ENCODE measurements at regions not wholly inside any gene's neighbourhood (a gene's known extent, or its start where the extent isn't known, plus 50 kb on each side); places are given as distances from the start of the nearest gene placed in this dataset.
"Not testable (repeated sequence)": the region's sequence is repeated elsewhere in the genome, so short reads cannot be mapped to it uniquely, and the experiment has no call there.

DNA sequence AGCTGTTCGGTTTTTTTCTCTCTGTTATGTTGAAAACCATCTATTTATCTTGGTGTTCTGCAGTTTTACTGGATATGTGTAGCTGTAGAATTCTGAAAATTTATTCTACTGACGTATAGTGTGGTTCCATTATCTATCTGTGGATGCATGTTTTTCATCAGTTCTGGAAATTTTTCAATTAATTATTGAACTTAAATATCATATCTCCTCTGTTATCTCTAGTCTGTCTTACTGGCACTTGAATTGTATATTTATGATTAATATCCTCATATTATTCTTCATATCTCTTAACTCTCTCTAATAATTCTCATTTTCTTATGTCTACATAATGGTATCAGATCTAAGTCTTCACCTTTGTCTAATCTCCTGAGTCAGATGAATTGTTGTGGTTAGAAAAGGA is 501.7 kb downstream of the STK39 start:
- DNase-seq: no peak

DNA sequence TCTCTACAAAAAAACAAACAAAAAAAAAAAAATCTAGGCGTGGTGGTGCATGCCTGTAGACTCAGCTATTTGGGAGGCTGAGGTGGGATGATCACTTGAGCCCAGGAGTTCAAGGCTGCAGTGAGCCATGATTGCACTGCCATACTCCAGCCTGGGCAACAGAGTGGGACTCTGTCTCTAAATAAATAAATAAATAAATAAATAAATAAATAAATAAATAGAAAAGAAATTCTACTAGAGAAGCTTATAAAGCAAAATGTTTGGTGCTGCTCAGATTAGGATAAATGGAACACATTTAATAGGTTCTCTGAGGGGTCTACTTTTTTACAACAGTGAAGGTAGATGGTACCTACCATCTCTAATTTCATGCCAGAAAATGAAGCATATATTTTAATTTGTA is 507.5 kb downstream of the STK39 start:
- DNase-seq: not testable (repeated sequence)

DNA sequence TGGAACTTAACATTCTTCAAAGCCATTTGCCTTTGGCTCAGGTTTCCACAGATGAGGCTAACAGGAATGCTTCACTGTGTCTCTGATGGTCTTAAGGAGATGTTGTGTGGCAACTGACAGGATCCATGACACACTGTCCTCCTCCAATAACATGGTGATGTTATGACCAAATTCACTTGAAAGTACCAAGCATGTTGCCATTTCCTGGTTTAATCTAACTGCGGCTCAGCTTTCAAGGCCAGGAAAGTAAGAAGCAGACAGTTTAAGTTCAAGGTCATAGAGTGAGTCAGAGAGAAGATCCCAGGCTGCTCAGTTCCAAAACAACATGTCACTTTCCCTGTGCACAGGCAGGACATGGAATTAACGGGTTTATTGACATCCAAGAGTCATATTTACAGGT is 513.6 kb downstream of the STK39 start:
- DNase-seq: no peak

DNA sequence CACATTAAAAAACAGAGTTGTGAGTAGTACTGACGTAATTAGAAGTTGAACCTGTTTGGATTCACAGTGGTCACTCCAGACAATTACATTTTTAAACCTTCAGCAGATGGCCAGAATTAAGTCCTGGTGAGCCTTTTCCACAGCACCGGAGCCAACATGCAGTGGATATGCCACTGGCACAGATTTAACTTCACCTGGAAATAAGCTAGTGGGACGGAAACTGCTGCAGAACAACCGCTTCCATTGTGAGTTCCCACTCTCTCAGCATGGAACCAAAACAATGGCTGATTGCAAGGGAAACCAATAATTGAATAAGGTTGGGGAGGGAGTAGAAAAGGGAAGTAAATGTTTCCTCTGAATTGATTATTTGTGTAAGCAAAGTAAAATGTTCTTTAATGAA is 515.1 kb downstream of the STK39 start:
- DNase-seq: no peak

DNA sequence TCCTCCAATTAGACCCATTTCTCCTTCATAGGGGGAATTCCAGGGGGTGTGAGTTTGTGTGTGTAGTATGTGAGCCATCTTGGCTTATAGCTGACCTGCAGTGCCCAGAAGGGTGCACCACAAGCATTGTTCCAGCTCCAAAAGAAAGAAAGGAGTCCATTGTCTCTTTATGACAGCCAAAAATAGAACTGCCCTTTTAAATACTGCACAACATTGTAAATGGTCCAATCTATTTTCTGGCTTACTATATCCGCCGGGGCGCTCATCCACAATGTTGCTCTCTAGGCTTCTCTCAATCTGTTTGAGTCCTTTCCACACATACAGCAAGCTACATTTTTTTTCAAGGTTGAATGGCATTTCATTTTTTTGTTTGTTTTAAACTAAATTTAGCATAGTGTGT is 517.5 kb downstream of the STK39 start:
- no peak for DNase-seq

DNA sequence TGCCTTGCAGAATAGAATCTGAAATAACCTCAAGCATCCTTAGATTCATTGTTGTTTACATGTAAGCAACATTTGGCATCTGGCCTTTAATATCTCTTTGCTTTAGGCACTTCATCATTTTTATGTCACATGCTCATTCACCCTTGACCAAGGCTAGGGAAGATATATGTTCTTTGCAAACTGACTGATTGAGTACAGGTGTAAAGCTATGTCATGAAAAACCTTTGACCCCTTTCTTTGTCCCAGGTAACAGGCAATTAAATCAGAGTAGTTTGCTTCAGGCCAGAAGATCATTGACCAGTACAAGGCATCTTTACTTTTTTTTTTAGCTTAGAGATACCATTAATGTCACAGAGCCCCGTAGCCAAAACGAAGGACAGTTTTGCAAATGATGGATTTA is 520.6 kb downstream of the STK39 start:
- DNase-seq: no peak

DNA sequence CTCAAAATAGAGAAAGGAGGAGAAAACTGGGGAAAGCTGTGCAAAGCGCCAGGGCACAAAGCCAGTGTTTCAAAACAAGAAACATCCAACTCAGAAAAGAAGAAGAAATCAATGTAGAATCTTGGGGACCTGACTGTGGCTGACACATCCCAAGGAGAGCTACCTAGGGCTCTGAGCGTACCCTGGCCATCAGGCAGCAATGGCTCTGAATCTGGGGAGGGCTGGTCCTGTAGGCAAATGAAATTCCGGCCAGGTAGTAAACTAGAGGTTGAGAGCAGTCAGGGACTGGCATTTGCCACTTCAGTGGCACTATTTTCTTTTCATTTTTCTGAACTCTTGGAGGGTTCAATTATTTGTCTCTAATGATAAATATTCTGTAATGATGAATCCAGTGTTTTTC is 525.8 kb downstream of the STK39 start:
- no peak for DNase-seq

DNA sequence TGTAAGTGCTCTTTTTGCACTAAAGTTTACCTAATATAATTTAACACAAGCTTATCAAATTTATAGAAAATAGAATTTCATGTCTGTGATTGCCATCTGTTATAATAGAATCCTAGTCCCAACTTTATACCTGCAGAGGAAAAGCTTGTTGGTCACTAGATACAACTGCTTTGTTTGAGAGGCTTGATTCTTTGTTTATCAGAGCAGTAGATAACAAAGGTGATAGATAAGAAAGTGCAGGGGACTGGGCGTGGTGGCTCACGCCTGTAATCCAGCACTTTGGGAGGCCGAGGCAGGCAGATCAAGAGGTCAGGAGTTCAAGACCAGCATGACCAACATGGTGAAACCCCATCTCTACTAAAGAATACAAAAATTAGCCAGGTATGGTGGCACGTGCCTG is 528.0 kb downstream of the STK39 start:
- DNase-seq: no peak

DNA sequence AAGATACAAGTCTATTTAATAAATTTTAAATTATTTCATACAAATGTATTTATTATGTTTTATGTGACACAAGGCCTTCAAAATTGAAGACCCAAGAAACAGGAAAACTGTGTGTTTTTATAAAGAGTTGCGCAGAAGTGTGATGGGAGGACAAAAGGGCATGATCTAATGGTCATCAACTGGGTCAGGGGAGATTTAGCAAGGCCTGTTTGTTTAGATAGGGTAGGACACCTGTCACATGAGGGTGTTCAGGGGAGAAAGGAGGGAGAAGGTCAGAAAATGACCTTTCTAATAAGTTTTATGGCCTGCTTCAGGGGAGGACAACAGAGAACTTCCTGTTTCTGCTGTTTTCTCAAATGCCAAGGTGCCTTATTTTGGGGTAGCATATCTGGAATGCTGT is 528.8 kb downstream of the STK39 start:
- no peak for DNase-seq

DNA sequence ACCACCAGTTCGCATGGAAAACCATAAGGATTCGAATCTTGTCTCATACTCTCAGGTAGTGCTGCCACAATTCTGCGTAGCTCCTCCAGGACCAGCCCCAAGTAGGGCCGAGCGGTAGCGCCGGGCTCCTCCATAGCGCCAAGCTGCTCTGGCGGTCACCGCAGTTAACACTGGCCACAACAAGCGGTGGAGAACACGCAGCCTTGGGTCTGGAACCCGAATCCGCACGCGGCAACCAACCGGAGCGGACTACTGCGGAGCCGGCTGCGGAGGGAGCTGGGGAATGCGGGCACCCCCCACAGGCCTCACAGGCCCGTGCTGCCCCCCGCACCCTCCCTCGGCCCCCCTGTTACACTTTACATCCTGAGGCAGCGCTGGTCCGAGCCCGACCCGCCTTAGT is 531.5 kb downstream of the STK39 start:
- no peak for DNase-seq

DNA sequence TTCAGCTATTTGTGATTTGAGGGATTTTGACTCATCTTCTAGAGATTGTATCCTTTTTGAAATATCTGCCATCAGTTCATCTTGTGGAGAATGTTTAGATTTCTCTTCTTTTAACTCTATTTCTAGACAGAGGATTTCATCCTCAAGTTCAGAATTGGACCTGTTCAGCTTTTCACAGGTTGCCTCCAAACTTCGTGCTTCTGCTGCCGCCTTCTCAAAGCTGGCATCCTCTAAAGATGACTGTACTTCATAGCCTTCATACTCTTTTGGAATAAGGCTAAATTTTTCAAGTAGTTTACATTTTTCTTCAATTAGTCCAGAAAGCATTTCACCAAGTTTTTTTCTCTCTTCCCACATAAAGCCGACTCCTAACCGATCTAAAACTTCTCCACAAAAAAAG is 531.9 kb downstream of the STK39 start:
- DNase-seq: not testable (repeated sequence)

DNA sequence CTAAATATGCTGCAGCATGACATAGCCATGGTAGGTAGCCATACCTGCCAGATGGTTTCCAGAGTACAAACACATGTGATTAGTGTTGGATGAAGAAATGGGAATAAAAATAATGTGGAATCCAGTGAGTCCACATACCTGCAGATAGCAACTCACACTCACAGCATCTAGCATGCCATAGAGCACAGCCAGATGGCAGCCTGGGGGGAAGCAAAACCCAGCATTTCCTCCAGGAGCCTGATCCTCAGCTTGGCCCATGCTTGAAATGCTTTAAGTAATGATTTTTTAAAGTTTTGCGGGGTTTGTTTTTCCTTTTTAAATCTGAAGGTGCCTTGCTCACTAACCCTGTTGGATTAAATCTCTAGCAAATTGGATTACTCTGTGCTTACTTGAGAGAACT is 535.1 kb downstream of the STK39 start:
- DNase-seq: no peak

DNA sequence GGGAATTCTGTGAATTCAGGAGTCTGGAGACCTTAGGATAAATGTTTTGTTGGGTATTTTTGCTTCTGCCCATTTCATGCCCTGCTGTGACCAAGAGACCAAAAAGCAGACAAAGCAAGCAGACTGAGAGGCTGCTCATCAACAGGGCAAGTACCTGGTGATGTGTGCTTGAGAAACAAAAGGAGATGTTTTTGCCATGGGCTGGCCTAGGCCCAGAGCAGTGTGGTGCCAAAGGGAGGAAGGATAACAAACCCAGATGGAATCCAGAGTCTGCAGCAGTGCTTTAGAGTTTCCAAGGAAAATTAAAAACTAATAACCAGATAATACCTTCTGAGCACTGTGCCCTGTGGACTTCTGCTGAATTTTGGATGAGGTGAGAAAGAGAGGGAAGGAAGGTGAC is 538.4 kb downstream of the STK39 start:
- no peak for DNase-seq

DNA sequence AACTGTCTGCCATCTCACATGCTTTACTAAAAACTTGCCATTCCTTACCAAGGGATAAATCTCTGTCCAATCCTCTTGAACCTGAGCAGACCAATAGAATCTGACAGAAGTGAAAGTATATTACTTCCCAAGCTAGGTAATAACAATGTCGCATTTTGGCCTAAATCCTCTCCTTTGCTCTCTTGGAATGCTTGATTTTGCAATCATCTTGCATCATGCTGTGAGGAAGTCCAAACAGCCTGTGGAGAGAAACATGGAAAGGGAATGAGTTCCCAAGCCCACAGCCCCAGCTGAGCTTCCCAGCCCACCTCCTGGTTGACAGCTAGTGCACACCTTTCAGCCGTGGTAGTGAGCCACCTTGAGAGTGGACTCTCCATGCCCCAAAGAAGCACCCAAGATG is 540.6 kb downstream of the STK39 start:
- DNase-seq: no peak

DNA sequence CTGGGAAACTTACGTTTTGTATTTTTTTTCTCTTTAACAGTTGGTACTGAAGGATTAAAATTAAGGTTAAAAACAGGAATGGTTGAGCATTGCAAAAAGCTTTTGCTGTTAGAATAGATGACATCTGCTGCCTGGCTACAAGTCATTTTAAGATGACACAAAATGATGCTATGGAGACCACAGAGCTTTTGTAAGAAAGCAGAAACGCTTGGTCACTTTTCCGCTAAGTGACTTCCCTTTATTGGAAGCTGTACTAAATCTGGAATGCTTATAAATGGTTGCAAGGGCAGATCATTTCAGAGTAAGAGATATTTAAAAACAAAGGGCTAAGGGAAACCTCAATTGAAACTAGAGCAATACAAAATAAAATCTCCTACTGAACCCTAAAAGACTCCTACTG is 544.0 kb downstream of the STK39 start:
- DNase-seq: no peak

DNA sequence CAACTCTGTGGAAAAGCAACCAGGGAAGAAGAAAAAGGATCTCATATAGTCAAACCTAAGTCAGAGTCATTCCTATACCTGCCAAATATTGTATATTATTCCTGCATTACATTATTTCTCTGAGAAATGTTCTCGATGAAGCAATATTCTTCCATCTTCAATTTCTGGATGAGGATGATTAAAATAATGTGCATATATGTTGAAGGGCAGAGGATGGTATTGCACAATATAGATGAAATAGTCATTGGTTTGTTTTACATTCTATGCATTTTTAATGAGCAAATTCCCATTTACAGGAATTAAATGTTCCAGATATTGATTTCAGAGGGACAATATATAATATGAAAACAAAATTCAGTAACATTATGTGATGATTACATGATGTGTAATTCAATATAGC is 545.2 kb downstream of the STK39 start:
- no peak for DNase-seq

DNA sequence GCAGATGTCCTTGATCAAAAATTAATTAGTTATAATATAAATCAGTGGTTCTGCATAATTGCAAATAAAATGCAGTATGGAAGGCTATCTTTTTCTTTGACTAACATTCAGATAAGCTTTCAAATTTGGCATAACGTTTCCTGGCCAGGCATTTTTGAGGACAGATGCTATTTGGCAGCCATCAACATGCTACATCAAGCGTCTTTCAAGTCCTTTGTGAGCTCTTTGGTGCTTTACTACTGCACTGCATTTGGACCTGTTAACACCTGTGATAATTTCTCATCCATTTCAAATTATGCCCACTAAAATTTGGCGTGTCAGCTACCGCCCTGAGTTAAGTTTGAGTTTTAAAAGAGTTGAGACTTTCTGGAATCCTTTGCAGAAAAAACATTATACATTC is 545.7 kb downstream of the STK39 start:
- DNase-seq: no peak

DNA sequence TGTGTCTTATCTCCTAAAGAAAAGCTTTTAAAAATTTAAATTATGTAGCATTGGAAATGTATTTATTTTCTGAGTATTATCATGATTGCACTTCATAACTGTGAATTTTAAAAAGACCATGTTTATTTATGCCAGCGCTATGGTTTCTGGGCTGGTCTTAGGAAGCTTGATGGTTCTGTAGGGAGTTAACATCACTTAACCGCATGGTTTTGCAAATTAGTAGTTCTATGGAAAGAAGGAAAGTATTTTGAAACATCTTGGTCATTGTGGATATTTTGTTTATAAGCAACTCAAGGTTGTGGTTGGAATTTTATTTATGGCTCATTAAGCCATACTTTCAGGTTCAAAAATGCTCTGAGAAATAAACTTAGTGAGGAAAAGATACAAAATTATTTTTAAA is 549.4 kb downstream of the STK39 start:
- no peak for DNase-seq

DNA sequence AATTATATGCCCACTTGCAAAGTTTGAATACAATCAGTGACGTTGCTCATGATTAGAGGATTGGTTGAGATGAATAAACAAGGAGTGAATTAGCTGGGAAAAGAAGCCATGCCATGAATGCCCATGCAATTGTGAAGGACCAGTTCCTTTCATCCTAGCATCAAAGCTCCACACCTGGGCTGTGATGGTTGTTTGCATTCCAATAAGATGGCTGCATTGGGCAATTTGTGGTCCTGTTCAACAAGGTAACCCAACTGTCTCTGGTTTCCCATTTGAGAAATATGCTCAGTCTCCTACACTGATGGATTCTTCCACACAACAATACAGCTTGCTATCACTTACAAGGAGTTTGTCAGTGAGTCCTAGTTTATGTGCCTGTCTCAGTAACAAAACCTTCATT is 550.2 kb downstream of the STK39 start:
- no peak for DNase-seq

DNA sequence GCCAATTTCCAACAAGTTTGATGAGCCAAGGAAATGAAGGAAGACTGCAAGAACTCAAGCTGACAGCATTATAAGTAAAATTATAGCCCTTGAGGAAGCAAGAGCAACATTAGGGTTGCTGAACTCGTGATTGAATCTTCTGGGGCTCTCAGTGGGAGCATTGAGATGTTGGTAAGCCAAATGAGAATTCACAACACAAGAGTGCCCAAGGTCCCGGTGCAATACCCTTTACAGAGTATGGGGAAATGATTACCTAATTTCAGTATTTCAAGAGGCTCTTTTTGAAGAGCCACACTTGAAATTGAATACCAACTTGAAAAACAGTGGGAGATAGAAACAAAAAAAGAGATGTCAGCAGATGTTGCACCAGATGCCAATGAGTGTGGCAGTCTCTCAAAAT is 554.5 kb downstream of the STK39 start:
- DNase-seq: no peak

DNA sequence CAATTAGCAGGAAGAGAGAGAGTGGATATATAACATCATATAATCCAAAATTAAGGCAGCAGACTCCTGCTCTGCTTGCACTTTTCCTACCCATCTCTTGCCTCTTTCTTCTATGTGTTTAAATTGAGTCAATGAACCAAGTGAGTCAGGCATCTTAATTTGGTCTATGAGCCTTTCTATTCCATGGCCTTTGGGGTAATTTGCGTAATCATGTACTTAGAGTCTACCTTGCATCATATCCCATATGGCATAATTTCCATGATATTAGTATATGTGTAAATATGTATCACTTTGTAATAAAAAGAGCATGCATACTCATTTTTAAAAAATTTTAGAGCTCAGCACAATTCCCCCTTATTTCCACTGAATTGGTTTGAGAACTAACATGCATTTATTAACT is 555.2 kb downstream of the STK39 start:
- no peak for DNase-seq

DNA sequence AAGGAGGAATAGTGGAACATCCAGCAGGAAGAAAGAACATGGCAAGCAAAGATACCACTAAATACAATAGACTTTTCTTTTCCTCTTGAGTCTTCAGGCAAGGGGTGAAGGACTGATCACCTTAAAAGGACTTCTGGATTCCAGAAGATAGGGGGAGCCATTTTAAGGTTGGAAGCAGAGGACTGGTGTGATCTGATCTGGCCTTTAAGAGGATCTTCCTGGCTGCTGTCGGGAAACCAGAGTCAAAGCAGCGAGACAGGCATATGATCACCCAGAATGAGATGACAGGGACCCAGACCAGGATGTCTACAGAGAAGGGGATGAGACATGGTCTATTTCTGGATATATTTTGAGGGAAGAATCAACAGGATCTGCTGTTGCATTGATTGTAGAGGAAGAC is 558.0 kb downstream of the STK39 start:
- DNase-seq: no peak

DNA sequence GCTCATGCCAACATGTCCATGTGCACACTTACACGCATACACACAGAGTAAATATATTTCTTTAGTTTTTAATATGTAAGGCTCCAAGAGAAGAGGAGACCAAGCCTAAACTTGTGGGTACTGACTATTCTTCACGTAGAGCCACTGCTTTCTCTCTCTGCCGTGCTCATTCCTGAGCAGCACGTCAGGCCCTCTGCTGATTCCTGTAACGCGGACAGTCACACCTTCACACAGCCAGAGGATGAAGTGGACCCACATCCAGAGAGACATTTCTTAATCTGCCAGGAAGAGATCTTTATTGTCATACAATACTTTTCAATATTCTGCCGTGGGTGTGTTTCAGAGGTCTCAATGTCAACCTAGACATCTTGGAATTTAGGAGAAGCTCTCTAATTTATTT is 560.7 kb downstream of the STK39 start:
- no peak for DNase-seq

DNA sequence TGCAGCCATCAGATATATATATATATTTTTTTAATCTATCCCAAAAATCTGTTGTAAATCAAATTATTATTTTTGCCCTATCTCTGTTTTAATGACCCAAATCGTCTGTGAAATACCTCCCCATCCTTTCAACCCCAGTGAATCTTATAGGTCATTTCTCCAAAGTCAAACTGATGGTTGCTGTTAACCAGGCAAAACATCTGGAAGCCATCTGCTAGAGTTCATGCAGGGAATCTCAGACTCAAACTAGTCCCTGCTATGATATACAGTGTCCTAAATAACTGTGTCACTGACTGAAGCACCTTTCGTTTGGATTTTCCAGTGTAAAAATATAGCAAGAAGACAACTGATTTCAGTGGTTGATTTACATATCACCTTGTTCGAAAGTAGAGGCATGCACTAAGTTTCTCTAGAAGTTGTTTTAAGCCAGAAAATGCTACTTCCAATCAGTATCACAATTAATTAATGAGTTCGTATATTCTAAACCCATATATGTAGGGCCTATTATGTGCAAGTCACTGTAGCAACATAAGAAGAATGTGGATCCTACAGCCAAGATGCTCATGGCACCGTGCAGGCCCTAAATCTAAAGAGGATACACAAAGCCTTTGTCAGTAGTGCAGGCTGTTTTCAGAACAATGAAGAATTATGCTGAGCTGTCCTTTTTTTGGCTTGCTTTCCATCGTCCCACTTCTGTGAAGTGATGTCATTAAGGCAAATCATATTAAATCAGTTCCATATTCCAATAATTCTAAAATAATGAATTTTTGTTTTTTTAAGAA is 566.0 kb downstream of the STK39 start:
- DNase-seq: no peak

DNA sequence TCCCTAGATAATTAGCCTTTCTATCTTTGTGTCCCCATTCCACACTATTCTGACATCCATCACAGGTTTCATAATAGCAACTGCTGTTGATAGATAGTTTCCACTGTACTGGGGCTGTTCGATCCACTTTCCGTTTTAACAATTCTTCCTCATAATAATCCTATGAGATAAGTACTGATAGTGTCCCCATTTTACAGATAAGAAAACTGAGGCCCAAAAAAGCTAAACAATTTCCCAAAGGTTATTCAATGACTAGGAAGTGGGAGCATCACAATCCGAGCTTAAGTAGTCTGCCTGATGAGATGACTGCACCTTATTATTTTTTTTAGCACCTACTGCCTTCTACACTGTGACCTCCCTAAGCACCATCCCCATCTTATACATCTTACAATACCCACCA is 569.2 kb downstream of the STK39 start:
- no peak for DNase-seq

Data from dermis blood vessel endothelial cell (primary cell).